ELR (cell line): ENCODE measurements at regions not wholly inside any gene's neighbourhood (a gene's known extent, or its start where the extent isn't known, plus 50 kb on each side); places are given as distances from the start of the nearest gene placed in this dataset.
"Not testable (repeated sequence)": the region's sequence is repeated elsewhere in the genome, so short reads cannot be mapped to it uniquely, and the experiment has no call there.

Source experiments
- DNase-seq: peaks from one replicate; pipeline ENCODE4 v3.0.0-alpha.2; 2015; ENCODE audit warnings: low read depth

DNA sequence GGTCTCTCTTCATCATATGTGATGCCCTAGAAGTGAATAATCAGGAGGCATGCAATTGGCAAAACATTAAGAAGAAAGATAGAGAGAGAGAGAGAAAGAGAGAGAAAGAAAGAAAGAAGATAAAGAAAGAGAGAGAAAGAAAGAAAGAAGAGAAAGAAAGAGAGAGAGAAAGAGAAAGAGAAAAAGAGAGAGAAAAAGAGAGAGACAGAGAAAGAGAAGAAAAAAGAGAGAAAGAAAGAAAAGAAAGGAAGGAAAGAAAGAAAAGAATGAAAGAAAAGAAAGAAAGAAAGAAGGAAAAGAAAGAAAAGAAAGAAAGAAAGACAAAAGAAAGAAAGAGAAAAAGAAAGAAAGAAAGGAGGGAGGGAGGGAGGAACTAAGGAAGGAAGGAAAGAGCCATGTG lies 318.9 kb downstream of the ICE1 start:
- DNase-seq, result no peak

DNA sequence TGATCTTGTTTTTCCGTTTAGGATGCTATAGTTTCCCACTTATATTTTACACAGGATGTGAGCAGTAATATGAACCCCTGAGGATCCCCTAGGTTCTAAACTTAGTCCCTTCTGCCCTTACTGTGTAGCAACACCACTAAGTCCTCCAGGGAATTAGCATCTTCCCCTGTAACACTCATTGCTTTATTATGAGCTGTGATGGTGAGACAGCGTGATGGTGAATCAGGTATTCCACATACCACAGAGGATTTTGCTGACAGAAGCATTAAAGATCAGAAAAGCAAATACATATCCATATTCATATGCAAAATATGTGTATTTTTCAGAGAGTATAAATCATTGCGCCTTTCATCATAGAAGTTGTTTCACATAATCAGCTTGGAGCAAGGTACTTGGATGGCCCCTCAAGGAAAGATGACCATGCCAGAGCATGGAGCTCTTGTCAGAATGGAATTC lies 317.0 kb downstream of the ICE1 start:
- no peak for DNase-seq

DNA sequence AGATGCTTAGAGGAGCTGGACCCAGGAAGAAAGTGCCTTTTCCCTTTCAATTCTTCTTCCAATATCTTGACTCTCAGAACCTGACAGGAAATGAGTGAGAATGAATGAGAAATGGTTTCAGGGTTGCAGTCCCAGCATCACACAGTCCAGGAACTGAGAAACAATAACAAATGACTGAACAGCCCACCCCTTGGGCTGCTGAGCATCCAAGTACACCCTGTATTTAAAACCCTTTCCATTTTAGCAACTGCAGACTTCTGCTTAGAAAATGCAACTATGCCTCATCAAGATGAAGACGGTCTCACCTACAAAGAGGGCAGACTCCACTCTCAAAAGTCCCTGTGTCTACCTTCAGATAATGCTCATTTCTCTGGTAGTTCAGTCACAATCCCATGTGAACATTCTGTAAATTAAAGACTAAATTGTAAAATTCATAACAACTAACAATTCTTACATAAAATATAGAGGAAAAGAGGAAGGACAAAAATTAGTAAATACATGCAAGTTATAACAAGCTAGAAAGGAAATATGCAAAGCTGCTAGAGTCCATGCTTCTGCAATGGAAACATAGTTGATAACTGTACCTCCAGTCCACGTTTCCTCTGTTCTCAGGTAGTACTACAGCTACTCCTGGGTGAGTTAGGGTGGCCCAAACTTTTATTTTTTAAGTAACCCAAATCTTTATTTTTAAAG lies 316.5 kb downstream of the ICE1 start:
- DNase-seq, result no peak

DNA sequence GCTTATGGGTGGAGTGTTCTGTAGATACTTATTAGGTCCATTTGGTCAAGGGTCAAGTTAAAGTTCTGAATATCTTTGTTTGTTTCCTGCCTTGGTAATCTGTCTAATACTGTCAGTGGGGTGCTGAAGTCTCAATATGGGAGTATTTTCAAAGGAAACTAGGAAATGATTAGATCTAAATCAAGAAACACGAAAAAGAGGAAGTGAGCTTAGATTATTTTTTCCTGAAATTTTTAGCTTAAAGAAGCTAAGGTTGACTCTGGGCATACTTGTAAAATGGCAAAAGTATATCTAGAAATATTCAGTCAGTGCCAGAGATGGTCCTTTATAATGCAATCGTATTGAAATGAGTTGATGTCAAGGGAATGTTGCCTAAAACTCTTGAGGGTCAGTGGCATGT lies 313.5 kb downstream of the ICE1 start:
- no peak for DNase-seq

DNA sequence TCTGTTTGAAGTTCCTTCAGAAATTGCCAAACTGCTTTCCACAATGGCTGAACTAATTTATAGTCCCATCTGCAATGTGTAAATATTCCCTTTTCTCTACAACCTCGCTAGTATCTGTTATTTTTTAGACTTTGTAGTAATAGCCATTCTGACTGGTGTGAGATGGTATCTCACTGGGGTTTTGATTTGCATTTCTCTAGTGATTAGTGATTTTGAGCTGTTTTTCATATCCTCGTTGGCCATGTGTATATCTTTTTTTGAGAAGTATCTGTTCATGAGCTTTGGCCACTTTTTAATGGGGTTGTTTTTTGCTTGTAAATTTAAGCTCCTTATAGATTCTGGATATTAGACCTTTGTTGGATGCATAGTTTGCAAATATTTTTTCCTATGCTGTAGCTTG lies 310.6 kb downstream of the ICE1 start:
- DNase-seq, result not testable (repeated sequence)

DNA sequence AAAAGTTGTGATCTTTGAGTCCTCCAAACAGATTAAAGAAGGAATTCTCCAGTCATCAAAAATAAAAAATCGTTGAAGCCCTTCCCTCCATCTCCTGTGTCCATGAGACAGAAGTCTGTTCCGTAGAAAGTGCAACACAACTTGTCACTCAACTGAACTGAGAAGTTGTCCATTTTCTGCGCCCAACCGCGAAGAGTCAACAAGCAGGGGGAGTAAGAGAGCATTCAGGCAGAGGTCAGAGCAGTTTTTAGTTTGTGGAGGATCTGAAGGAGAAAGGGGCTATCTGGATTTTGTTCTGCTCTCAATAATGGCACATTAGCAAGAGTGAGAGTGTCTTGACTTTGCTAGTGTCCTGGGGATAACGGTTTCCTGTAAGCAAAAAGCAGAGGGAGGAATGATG lies 303.9 kb downstream of the ICE1 start:
- DNase-seq, result no peak

DNA sequence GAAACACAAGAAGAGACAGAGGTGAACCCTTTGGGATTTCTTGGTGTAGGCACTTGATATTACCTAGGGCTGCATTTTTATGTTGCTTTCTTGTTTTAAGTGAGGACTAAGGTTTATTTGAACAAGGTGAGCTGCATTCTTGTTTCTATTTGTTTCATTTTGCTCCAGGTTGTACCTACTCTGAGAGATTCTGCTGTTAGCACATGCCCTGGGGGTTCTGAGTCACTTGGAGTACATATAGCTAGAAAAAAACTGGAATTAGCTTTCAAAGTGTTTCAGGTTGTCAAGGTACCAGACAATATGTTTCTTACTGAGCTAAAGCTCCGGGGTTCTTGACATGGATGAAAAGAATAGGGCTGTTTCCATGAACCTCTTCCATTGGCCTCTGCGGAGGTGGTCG lies 299.4 kb downstream of the ICE1 start:
- no peak for DNase-seq

DNA sequence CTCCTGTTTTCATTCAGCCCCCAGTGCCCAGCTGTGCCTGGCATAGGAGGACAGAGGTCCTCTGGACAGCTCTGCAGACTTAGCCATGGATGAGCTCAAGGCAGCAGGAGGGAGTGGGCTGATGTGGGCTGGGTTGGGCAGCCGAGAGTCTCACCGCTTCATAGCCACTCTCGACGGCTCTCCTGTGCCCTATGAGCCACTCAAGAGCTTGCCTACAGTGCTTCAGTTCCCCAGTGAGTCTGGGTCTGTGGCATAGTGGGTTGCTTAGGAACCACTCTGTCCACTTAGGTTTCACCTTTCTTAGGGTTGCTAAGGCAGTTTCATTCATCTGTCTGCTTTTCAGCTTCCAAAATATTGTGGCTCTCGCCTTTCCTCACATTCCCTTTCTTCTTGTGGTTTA lies 296.8 kb downstream of the ICE1 start:
- no peak for DNase-seq

DNA sequence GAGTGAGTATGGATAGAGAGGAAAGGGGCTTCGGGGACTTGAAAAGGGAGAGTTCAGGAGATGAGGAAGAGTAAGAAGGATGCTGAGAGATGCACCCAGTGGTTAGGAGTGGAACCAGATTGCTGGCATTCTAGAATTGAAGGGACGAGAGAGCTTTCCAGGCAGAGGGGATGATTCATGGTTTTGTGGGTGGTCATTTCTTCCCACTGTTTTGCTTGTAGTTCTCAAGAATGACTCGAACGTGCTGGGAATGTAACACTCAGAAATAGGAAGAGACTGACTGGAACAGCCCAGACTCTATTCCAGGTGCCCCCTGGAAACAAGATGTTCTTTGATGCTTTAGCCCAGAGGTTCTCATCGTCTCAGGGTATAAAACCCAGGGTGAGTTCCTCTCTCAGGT lies 294.2 kb downstream of the ICE1 start:
- DNase-seq, result no peak

DNA sequence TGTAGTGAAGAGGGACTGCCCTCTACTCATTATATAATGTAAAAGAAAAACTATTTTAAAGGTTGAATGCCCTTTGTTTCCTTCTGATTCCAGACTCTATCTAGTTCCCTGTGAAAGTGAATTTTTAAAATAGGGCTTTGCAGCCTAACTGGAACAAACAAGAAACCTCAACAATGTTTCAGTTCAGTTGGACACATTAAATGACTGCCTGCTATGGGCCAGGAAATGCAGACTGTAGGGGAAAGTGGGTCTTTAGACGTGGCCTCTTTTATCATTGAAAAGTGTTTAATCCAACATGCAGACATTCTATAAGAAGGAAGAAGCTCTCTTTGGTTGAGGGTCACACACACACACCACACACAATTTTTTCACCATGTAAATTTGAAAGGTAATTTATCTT lies 289.1 kb downstream of the ICE1 start:
- DNase-seq, result no peak

DNA sequence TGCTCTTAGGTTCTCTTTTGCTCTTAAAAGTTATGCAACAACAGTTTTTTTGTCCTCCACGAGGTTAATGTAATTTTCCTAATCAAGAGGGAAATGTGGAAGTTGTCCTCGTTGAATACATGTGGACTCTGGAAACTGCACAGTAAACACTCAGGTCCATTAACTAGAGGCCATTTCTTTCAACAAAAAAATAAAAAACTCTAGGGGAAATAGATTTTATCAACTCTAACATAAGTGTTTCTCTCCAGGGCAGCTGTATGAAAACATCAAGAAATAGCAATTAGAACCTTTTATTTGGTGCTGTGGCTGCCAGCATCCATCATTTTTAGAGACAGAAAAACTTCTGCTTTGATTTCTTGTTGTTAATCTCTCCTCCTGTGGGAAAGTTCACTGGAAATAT lies 288.6 kb downstream of the ICE1 start:
- DNase-seq, result no peak

DNA sequence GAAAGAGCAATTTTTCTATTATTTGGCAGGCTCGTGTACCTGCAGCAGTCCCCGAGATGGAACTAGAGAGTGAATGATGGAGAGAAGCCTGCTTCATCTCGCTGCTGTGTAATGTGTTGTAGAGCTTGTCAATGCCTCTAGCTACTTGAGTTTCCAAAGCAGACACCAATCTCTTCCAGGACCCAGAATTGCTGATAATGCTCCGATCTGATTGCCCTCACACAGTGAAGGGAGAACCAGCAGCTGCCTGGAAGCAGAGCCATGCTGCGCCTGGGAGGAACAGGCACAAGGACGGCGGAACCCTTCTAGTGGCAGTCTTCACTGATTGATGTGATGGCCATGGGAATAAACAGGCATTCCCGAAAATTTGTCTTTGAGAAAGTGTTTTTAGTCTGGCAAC lies 288.0 kb downstream of the ICE1 start:
- no peak for DNase-seq

DNA sequence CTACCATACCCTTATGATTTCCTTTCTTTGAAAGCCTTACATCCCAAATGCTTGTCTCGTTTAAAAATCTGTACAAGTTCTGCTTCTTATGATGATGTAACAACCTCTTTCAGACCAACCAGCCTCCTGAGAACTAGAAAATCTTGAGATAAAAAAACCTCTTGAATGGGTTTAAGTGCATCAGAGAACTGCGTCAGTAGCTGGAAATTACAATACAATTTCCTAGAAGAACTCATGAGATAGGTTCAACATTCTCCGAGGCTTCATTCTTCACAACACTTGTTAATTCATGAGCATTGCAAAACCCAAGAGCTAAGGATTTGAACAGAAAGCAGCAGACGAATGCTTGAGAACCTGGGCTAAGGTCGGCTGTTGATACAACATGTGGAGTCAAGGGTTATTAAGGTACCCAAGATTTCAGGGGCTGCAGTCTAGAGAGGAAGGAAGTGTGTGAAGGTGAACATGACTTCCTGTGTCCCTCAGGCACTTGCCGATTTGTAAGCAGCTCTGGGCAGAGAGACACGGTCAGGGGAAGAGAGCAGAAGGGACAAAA lies 286.0 kb downstream of the ICE1 start:
- no peak for DNase-seq

DNA sequence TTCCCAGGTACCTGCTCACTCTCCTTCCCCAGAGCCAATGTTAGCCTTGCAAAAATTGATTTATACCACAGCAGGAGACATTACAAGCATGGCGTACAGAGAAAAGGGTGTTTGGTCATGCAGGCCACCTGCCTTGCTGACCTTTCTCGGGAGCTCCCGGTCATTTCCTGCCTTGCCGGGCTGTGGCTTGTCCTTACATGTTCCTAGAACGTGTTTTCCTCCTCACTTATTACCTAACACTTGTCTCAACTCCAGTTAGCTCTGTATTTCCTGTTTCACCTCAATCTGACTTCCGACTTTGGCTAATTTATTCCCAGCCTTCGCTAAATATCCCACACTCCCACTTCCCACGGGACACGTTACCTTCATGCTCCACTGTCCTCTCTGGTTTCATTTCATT lies 282.5 kb downstream of the ICE1 start:
- no peak for DNase-seq

DNA sequence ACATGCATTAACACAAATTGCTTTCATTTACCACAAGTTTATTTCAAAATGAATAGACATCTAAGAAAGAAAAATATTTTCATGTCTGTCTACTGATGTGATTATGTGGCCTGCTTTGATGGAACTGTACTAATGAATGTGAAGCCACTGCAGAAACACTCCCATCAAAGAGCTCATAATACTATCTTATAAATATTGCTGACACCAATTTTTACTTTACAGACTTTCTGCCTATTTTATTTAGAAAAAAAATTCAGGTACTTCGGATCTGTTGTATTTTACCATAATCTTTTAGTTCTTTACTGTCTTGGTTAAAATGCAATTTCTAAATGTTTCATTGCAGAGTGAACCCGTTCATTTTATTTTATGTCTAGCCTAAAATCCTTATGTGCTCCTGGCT lies 281.9 kb downstream of the ICE1 start:
- no peak for DNase-seq

DNA sequence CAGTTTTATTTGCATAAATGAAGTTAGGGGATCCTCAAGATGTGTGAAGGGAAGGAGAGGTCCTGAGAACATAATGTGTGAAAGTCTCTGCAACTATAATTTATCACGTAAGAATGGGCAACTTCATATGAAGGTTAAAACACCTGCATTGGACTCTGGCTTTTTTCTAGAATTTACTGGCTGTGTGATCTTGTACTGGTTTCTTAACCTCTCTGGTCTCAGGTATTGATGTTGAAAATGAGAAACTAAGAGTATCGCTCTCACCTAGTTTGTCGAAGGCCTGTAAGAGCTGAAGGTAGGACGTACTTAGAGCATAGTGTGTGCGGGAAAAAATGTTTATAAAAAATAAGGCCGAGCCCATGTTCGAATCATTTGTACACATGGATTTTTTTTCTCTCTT lies 280.5 kb downstream of the ICE1 start:
- no peak for DNase-seq

DNA sequence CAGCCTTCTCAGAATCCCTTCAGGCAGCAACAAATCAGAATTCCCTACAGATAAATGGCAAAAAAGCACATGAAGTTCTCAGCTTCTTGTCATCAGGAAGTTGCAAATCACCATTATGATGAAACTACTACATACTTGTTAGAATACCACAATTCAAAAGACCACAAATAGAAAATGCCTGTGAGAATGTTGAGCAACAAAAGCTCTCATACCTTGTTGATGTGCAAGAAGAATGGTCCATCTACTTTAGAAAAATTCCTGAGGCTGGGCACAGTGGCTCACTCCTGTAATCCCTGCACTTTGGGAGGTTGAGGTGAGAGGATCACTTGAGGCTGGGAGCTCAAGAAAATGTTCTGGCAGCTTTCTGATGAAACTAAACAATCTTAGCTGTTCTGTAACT lies 278.1 kb downstream of the ICE1 start:
- no peak for DNase-seq

DNA sequence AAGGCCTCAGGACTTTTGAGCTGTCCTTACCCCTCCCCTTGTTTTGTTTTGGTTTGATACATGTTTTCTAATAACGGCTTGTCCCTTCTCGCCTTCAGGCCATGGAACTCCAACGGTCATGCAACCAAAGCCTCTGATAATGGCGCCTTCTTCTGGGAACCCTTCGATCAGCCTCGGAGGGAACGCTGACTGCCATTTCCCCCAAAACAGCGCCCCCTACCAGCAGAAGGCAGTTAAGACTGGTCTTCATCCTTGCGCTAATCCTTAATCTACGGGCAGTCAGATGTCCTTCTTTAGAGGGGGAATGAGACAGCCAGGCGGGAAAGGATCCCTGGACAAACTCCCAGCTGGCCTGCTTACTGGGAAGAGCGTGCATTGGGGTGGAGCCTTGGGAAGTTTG lies 276.6 kb downstream of the ICE1 start:
- no peak for DNase-seq

DNA sequence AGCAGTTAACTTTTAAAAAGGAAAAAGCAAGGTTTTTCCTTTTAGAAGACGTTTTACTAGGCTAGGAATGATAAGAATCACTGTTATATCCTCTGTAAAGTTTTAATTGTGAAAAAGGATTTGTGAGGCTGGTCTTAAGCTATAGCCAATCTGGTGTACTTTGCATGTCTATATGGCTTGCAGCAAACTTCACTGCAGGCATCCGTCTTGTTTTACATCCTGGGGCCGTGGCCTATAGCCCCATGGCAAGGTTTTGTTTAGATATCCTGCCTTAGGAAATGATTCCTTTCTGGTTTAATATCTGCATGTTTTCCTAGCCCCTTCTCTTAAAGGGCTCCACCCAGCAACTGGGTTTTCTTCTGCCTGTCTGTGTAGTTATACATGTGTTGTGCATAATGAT lies 272.8 kb downstream of the ICE1 start:
- DNase-seq, result no peak

DNA sequence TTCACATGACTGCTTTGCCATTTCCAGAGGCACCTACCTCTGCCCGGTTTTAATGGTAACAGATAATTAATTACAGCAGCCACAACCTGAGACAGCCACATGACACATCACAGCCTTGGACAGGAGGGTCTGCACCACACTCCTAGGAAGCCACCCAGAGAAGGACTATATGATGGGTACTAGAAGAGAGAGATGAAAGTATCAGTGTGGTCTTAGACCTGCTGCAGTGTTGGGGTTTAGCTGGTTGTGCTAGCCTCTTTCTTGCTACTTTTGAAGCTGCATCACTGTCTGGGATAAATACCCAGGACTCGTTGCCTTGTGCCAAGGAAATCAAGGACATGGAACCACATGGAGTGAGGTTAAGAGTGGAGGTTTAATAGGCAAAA lies 266.4 kb downstream of the ICE1 start:
- no peak for DNase-seq

DNA sequence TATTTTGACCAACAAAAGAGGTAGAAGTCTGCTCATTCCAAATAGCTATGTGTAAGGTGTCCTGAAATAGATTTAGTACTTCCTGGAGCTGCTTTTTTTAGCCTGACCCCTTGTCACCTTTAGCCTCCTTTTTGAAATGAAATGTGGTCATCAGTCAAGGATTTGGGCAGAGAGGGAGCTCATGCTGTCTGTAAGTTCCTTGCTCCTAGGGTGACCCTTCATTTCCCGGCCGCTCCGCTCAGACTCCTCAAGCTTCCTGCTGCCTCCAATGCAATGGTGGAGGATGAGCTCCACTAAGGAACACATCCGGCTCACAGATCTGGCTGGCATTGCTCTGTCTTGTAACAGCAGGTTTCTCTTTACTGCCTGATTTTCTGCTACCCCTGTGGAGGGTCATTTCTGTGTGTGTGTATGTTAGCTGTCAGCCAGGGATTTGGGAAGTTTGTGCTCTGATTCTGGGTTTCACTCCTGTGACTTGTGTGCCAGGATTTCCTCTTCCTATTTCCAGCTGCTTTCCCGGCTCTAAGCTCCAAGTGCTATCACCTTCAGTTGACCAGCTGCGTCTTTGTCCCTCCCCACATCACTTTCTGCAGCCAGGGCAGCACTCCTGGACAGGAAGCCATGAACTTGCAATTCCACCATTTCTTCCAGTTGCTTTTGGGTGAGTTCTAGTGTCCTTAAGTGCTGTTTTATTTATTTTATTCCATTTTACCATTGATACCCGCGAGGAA lies 265.9 kb downstream of the ICE1 start:
- DNase-seq, result no peak

DNA sequence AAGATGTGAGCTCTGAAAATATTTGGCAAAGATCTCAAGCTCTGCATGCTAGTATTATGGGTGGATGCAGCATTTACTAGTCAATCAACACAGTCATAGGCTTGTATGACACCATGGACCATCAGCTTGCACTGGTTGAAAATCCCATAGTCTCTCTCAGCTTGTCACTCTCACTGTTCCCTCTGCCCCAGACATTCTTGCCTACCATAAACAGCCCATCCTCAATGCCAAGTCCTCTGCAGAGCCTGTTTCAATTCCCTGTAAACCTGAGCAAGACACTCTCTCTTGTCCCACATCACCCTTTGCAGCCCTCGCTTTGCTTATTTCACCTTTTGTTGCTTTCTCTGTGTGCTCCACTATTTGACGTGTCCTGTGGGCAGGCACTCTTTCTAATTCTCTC lies 264.6 kb downstream of the ICE1 start:
- DNase-seq, result no peak

DNA sequence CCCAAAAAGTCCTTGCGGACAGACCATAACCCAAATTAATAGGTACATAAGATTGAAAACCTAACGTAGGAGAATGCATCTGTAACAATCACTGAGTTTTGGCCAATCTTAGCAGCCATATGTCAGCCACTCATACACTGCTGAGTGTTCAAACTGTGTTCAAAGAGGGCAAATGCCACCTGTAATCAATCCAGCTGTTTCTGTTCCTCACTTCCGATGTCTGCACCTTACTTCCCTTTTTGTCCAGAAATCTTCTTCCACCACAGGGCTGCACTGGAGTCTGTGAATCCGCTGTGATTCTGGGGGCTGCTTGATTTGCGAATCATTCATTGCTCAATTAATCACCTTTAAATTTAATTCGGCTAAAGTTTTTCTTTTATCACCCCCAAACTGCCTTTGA lies 263.9 kb downstream of the ICE1 start:
- DNase-seq, result no peak

DNA sequence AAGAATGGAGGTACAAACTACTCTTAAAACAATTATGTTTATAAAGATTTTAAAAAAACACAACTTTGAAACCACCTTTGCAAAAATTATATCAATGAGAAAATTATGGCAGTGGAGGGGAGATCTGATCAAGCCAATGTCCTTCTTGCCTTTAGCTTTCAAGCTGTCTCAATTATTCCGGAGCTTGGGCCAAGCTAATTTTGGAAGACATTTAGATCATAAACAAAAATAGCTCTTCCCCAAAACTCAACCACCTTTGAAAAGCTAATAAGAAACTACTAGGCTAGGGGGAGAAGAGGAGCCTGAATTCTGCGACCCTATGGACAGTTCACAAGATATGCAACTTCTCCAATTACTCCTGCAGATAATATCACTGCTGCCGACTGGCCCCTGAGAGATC lies 263.3 kb downstream of the ICE1 start:
- no peak for DNase-seq
